ENCODE measurements at regions not wholly inside any gene's neighbourhood (a gene's known extent, or its start where the extent isn't known, plus 50 kb on each side); places are given as distances from the start of the nearest gene placed in this dataset.

GRCh38 chr3:73203101-73203500 lies 141.6 kb downstream of the EBLN2 start:
- no peak overlapping the region for H3K4me3 ChIP-seq (ENCODE audit: low read depth, low read length)
- H3K27ac ChIP-seq (ENCODE audit: low read depth, low read length) = no peak overlapping the region
- no peaks in the 10 kb centered on the region for H3K9me3 ChIP-seq (ENCODE audit: control insufficient read depth, insufficient read depth, low read length)
- no peaks in the 10 kb centered on the region for H3K27me3 ChIP-seq (ENCODE audit: control insufficient read depth, insufficient read depth, low read length)
- no peaks in the 10 kb centered on the region for H3K36me3 ChIP-seq (ENCODE audit: control insufficient read depth, insufficient read depth, low read length)
- WGBS (ENCODE audit: insufficient coverage) = no CpG with 5 or more reads among the region's 2 CpGs
- no peaks in the 10 kb centered on the region for H3K4me1 ChIP-seq (ENCODE audit: control insufficient read depth, insufficient read depth, low read length)
- no peak for DNase-seq (ENCODE audit: low read depth in 4 of 6, low spot score in 6 of 6)

GRCh38 chr3:73203633-73204032 lies 142.2 kb downstream of the EBLN2 start:
- Histone ChIP-seq H3K4me3 (ENCODE audit: low read depth, low read length) (no peak overlapping the region), H3K9me3 (ENCODE audit: control insufficient read depth, insufficient read depth, low read length) (no peaks in the 10 kb centered on the region), H3K27me3 (ENCODE audit: control insufficient read depth, insufficient read depth, low read length) (no peaks in the 10 kb centered on the region), H3K4me1 (ENCODE audit: control insufficient read depth, insufficient read depth, low read length) (no peaks in the 10 kb centered on the region), H3K27ac (ENCODE audit: low read depth, low read length) (no peak overlapping the region), H3K36me3 (ENCODE audit: control insufficient read depth, insufficient read depth, low read length) (no peaks in the 10 kb centered on the region)
- no peak for DNase-seq (ENCODE audit: low read depth in 4 of 6, low spot score in 6 of 6)
- 70% methylated on average over 2 of the region's 3 CpGs for WGBS (ENCODE audit: insufficient coverage)

GRCh38 chr3:73204841-73205240 lies 143.4 kb downstream of the EBLN2 start:
- Histone ChIP-seq H3K4me3 (ENCODE audit: low read depth, low read length) (no peak overlapping the region), H3K9me3 (ENCODE audit: control insufficient read depth, insufficient read depth, low read length) (no peaks in the 10 kb centered on the region), H3K36me3 (ENCODE audit: control insufficient read depth, insufficient read depth, low read length) (no peaks in the 10 kb centered on the region), H3K27me3 (ENCODE audit: control insufficient read depth, insufficient read depth, low read length) (no peaks in the 10 kb centered on the region), H3K4me1 (ENCODE audit: control insufficient read depth, insufficient read depth, low read length) (no peaks in the 10 kb centered on the region), H3K27ac (ENCODE audit: low read depth, low read length) (no peak overlapping the region)
- no peak for DNase-seq (ENCODE audit: low read depth in 4 of 6, low spot score in 6 of 6)

GRCh38 chr3:73206030-73206429 lies 144.6 kb downstream of the EBLN2 start:
- Histone ChIP-seq H3K4me3 (ENCODE audit: low read depth, low read length) (no peak overlapping the region), H3K9me3 (ENCODE audit: control insufficient read depth, insufficient read depth, low read length) (no peaks in the 10 kb centered on the region), H3K4me1 (ENCODE audit: control insufficient read depth, insufficient read depth, low read length) (no peaks in the 10 kb centered on the region), H3K27me3 (ENCODE audit: control insufficient read depth, insufficient read depth, low read length) (no peaks in the 10 kb centered on the region), H3K27ac (ENCODE audit: low read depth, low read length) (no peak overlapping the region), H3K36me3 (ENCODE audit: control insufficient read depth, insufficient read depth, low read length) (no peaks in the 10 kb centered on the region)
- WGBS (ENCODE audit: insufficient coverage) = 58% methylated on average over 2 of the region's 5 CpGs
- peak in 1 of 6 donors; percentile 65 for DNase-seq (ENCODE audit: low read depth in 4 of 6, low spot score in 6 of 6)

GRCh38 chr3:73207946-73208440 lies 146.5 kb downstream of the EBLN2 start:
- H3K4me1 ChIP-seq (ENCODE audit: control insufficient read depth, insufficient read depth, low read length) = no peaks in the 10 kb centered on the region
- no peak overlapping the region for H3K27ac ChIP-seq (ENCODE audit: low read depth, low read length)
- H3K36me3 ChIP-seq (ENCODE audit: control insufficient read depth, insufficient read depth, low read length) = no peaks in the 10 kb centered on the region
- peak in 1 of 6 donors; percentile 67 for DNase-seq (ENCODE audit: low read depth in 4 of 6, low spot score in 6 of 6)
- no peaks in the 10 kb centered on the region for H3K27me3 ChIP-seq (ENCODE audit: control insufficient read depth, insufficient read depth, low read length)
- no peak overlapping the region for H3K4me3 ChIP-seq (ENCODE audit: low read depth, low read length)
- no peaks in the 10 kb centered on the region for H3K9me3 ChIP-seq (ENCODE audit: control insufficient read depth, insufficient read depth, low read length)
- no CpG with 5 or more reads among the region's 3 CpGs for WGBS (ENCODE audit: insufficient coverage)

GRCh38 chr3:73210759-73211158 lies 149.3 kb downstream of the EBLN2 start:
- Histone ChIP-seq H3K4me3 (ENCODE audit: low read depth, low read length) (no peak overlapping the region), H3K27me3 (ENCODE audit: control insufficient read depth, insufficient read depth, low read length) (no peaks in the 10 kb centered on the region), H3K36me3 (ENCODE audit: control insufficient read depth, insufficient read depth, low read length) (no peaks in the 10 kb centered on the region), H3K27ac (ENCODE audit: low read depth, low read length) (no peak overlapping the region), H3K9me3 (ENCODE audit: control insufficient read depth, insufficient read depth, low read length) (no peaks in the 10 kb centered on the region), H3K4me1 (ENCODE audit: control insufficient read depth, insufficient read depth, low read length) (no peaks in the 10 kb centered on the region)
- 84% methylated on average over 3 of the region's 3 CpGs for WGBS (ENCODE audit: insufficient coverage)
- DNase-seq (ENCODE audit: low read depth in 4 of 6, low spot score in 6 of 6) = peak in 1 of 6 donors; percentile 76

GRCh38 chr3:73212683-73213082 lies 151.2 kb downstream of the EBLN2 start:
- no peak for DNase-seq (ENCODE audit: low read depth in 4 of 6, low spot score in 6 of 6)
- Histone ChIP-seq H3K4me3 (ENCODE audit: low read depth, low read length) (no peak overlapping the region), H3K27me3 (ENCODE audit: control insufficient read depth, insufficient read depth, low read length) (no peaks in the 10 kb centered on the region), H3K9me3 (ENCODE audit: control insufficient read depth, insufficient read depth, low read length) (no peaks in the 10 kb centered on the region), H3K4me1 (ENCODE audit: control insufficient read depth, insufficient read depth, low read length) (no peaks in the 10 kb centered on the region), H3K27ac (ENCODE audit: low read depth, low read length) (no peak overlapping the region), H3K36me3 (ENCODE audit: control insufficient read depth, insufficient read depth, low read length) (no peaks in the 10 kb centered on the region)
- no CpG with 5 or more reads among the region's 3 CpGs for WGBS (ENCODE audit: insufficient coverage)

GRCh38 chr3:73213896-73214295 lies 152.4 kb downstream of the EBLN2 start:
- Histone ChIP-seq H3K9me3 (ENCODE audit: control insufficient read depth, insufficient read depth, low read length) (no peaks in the 10 kb centered on the region), H3K27me3 (ENCODE audit: control insufficient read depth, insufficient read depth, low read length) (no peaks in the 10 kb centered on the region), H3K4me3 (ENCODE audit: low read depth, low read length) (no peak overlapping the region), H3K36me3 (ENCODE audit: control insufficient read depth, insufficient read depth, low read length) (no peaks in the 10 kb centered on the region), H3K4me1 (ENCODE audit: control insufficient read depth, insufficient read depth, low read length) (no peaks in the 10 kb centered on the region), H3K27ac (ENCODE audit: low read depth, low read length) (no peak overlapping the region)
- WGBS (ENCODE audit: insufficient coverage) = no CpG with 5 or more reads among the region's 1 CpG
- DNase-seq (ENCODE audit: low read depth in 4 of 6, low spot score in 6 of 6) = no peak

GRCh38 chr3:73214846-73215245 lies 153.4 kb downstream of the EBLN2 start:
- no peaks in the 10 kb centered on the region for H3K4me1 ChIP-seq (ENCODE audit: control insufficient read depth, insufficient read depth, low read length)
- no peak for DNase-seq (ENCODE audit: low read depth in 4 of 6, low spot score in 6 of 6)
- no peaks in the 10 kb centered on the region for H3K9me3 ChIP-seq (ENCODE audit: control insufficient read depth, insufficient read depth, low read length)
- no CpG with 5 or more reads among the region's 2 CpGs for WGBS (ENCODE audit: insufficient coverage)
- no peak overlapping the region for H3K27ac ChIP-seq (ENCODE audit: low read depth, low read length)
- no peak overlapping the region for H3K4me3 ChIP-seq (ENCODE audit: low read depth, low read length)
- H3K27me3 ChIP-seq (ENCODE audit: control insufficient read depth, insufficient read depth, low read length) = no peaks in the 10 kb centered on the region
- H3K36me3 ChIP-seq (ENCODE audit: control insufficient read depth, insufficient read depth, low read length) = no peaks in the 10 kb centered on the region

GRCh38 chr3:73215281-73215680 lies 153.8 kb downstream of the EBLN2 start:
- no CpG with 5 or more reads among the region's 1 CpG for whole genome bisulfite sequencing (ENCODE audit: insufficient coverage)
- Histone ChIP-seq H3K4me3 (ENCODE audit: low read depth, low read length) (no peak overlapping the region), H3K4me1 (ENCODE audit: control insufficient read depth, insufficient read depth, low read length) (no peaks in the 10 kb centered on the region), H3K36me3 (ENCODE audit: control insufficient read depth, insufficient read depth, low read length) (no peaks in the 10 kb centered on the region), H3K27ac (ENCODE audit: low read depth, low read length) (no peak overlapping the region), H3K27me3 (ENCODE audit: control insufficient read depth, insufficient read depth, low read length) (no peaks in the 10 kb centered on the region), H3K9me3 (ENCODE audit: control insufficient read depth, insufficient read depth, low read length) (no peaks in the 10 kb centered on the region)
- no peak for DNase-seq (ENCODE audit: low read depth in 4 of 6, low spot score in 6 of 6)

All from spinal cord (tissue), 9 donors.